ENCODE measurements at regions not wholly inside any gene's neighbourhood (a gene's known extent, or its start where the extent isn't known, plus 50 kb on each side); places are given as distances from the start of the nearest gene placed in this dataset.

DNA sequence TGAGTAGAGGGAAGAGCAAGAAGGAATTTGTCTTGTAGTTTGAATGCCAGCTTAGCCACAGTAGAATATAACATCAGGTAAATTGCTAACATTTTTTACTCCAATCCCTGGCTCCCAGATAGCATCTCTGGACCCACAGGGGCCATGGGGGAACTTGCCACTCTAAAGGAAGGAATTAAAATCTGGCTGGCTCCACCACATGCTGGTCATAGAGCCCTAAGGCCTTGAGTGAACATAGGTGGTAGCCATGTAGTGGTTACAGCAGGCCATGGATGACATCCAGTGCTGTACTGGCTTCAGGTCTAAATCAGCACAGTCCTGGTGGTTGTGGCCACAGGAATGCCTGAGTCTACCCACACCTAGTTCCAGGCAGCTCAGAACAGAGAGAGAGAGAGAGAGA lies 109.9 kb upstream of the RGMB start:
- Histone ChIP-seq H3K9ac (ENCODE audit: low read length) (no peak overlapping the region), H3K4me1 (ENCODE audit: insufficient read depth, low read length) (no peaks in the 10 kb centered on the region), H4K20me1 (ENCODE audit: insufficient read depth, low read length) (no peaks in the 10 kb centered on the region), H2AFZ (ENCODE audit: low read depth, low read length) (no peak overlapping the region), H3K79me2 (ENCODE audit: insufficient read depth, low read length) (no peaks in the 10 kb centered on the region), H3K4me2 (ENCODE audit: low read length) (no peak overlapping the region), H3K36me3 (ENCODE audit: insufficient read depth, low read length) (no peaks in the 10 kb centered on the region), H3K4me3 (ENCODE audit: insufficient read depth, low read depth, low read length) (no peak overlapping the region), H3K9me3 (ENCODE audit: insufficient read depth, low read depth, low read length) (peaks cover 6% of the 10 kb centered on the region), H3K27ac (ENCODE audit: low read depth, low read length) (no peak overlapping the region), H3K27me3 (ENCODE audit: insufficient read depth, low read length) (no peaks in the 10 kb centered on the region)
- peaks cover 1% of the 10 kb centered on the region for H3K36me3 Mint-ChIP-seq (ENCODE audit: low read depth, unreplicated experiment)
- H3K27me3 Mint-ChIP-seq (ENCODE audit: low read depth, unreplicated experiment) = no peaks in the 10 kb centered on the region
- no peak overlapping the region for H3K4me3 Mint-ChIP-seq (ENCODE audit: unreplicated experiment)
- no peak overlapping the region for H3K27ac Mint-ChIP-seq (ENCODE audit: unreplicated experiment)
- TF ChIP-seq, protein P1, sequence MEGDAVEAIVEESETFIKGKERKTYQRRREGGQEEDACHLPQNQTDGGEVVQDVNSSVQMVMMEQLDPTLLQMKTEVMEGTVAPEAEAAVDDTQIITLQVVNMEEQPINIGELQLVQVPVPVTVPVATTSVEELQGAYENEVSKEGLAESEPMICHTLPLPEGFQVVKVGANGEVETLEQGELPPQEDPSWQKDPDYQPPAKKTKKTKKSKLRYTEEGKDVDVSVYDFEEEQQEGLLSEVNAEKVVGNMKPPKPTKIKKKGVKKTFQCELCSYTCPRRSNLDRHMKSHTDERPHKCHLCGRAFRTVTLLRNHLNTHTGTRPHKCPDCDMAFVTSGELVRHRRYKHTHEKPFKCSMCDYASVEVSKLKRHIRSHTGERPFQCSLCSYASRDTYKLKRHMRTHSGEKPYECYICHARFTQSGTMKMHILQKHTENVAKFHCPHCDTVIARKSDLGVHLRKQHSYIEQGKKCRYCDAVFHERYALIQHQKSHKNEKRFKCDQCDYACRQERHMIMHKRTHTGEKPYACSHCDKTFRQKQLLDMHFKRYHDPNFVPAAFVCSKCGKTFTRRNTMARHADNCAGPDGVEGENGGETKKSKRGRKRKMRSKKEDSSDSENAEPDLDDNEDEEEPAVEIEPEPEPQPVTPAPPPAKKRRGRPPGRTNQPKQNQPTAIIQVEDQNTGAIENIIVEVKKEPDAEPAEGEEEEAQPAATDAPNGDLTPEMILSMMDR (IDR thresholded peaks at IDR 0.05; ENCODE audit: insufficient read depth, low read depth, low read length) = no peak
- no peak for TF ChIP-seq EZH2 (IDR thresholded peaks at IDR 0.05; ENCODE audit: insufficient read depth, low read length)
- peaks cover 23% of the 10 kb centered on the region for H3K9me3 Mint-ChIP-seq (ENCODE audit: unreplicated experiment)
- no peaks in the 10 kb centered on the region for H3K4me1 Mint-ChIP-seq (ENCODE audit: low read depth, unreplicated experiment)
- FAIRE-seq (no peak), DNase-seq (ENCODE audit: low read depth) (no peak)

DNA sequence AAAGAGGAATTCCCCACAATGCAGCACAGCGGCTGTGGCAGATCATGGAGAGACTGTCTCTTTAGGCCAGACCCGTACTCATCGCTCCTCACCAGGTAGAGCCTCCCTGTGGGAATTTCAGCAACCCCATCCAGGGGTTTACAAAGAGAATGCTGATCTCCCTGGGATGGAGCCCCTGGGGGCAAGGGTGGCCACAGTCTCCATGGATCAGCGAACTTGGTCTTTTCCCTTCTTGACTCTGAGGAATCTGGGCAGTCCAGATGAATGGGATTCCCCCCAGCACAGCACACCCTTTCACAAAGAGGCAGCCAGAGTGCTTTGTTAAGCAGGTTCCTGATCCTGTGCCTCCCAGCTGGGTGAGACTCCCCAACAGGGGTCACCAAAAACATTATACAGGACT lies 108.7 kb upstream of the RGMB start:
- TF ChIP-seq, protein P1 (IDR thresholded peaks at IDR 0.05; ENCODE audit: insufficient read depth, low read depth, low read length) = no peak
- TF ChIP-seq EZH2 (IDR thresholded peaks at IDR 0.05; ENCODE audit: insufficient read depth, low read length) = no peak
- H4K20me1 ChIP-seq (ENCODE audit: insufficient read depth, low read length) = no peaks in the 10 kb centered on the region
- no peak overlapping the region for H3K9ac ChIP-seq (ENCODE audit: low read length)
- FAIRE-seq (no peak), DNase-seq (ENCODE audit: low read depth) (no peak)
- H3K27ac Mint-ChIP-seq (ENCODE audit: unreplicated experiment) = no peak overlapping the region
- H3K4me3 Mint-ChIP-seq (ENCODE audit: unreplicated experiment) = no peak overlapping the region
- H3K27me3 Mint-ChIP-seq (ENCODE audit: low read depth, unreplicated experiment) = no peaks in the 10 kb centered on the region
- no peak overlapping the region for H2AFZ ChIP-seq (ENCODE audit: low read depth, low read length)
- H3K36me3 ChIP-seq (ENCODE audit: insufficient read depth, low read length) = no peaks in the 10 kb centered on the region
- H3K4me1 ChIP-seq (ENCODE audit: insufficient read depth, low read length) = no peaks in the 10 kb centered on the region
- no peaks in the 10 kb centered on the region for H3K4me1 Mint-ChIP-seq (ENCODE audit: low read depth, unreplicated experiment)
- no peak overlapping the region for H3K4me3 ChIP-seq (ENCODE audit: insufficient read depth, low read depth, low read length)
- peaks cover 23% of the 10 kb centered on the region for H3K9me3 Mint-ChIP-seq (ENCODE audit: unreplicated experiment)
- H3K9me3 ChIP-seq (ENCODE audit: insufficient read depth, low read depth, low read length) = peaks cover 6% of the 10 kb centered on the region
- H3K4me2 ChIP-seq (ENCODE audit: low read length) = no peak overlapping the region
- H3K79me2 ChIP-seq (ENCODE audit: insufficient read depth, low read length) = no peaks in the 10 kb centered on the region
- no peak overlapping the region for H3K27ac ChIP-seq (ENCODE audit: low read depth, low read length)
- H3K36me3 Mint-ChIP-seq (ENCODE audit: low read depth, unreplicated experiment) = peaks cover 1% of the 10 kb centered on the region
- no peaks in the 10 kb centered on the region for H3K27me3 ChIP-seq (ENCODE audit: insufficient read depth, low read length)

DNA sequence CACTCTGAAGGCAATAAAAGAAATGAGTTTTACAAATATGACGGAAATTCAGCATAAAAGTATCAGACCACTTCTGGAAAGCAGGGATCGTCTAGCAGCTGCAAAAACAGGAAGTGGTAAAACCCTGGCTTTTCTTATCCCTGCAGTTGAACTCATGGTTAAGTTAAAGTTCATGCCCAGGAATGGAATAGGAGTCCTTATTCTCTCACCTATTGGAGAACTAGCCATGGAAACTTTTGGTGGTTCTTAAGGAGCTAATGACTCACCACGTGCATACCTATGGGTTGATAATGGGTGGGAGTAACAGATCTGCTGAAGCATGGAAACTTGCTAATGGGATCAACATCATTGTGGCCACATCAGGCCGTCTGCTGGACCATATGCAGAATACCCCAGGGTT lies 93.5 kb upstream of the RGMB start:
- H3K27ac ChIP-seq (ENCODE audit: low read depth, low read length) = no peak overlapping the region
- no peaks in the 10 kb centered on the region for H4K20me1 ChIP-seq (ENCODE audit: insufficient read depth, low read length)
- peak overlapping the region; percentile 48 for H3K4me2 ChIP-seq (ENCODE audit: low read length)
- Mint-ChIP-seq H3K36me3 (ENCODE audit: low read depth, unreplicated experiment) (no peaks in the 10 kb centered on the region), H3K27ac (ENCODE audit: unreplicated experiment) (no peak overlapping the region), H3K9me3 (ENCODE audit: unreplicated experiment) (peaks cover 3% of the 10 kb centered on the region), H3K4me1 (ENCODE audit: low read depth, unreplicated experiment) (peaks cover 12% of the 10 kb centered on the region), H3K4me3 (ENCODE audit: unreplicated experiment) (no peak overlapping the region), H3K27me3 (ENCODE audit: low read depth, unreplicated experiment) (no peaks in the 10 kb centered on the region)
- no peak overlapping the region for H2AFZ ChIP-seq (ENCODE audit: low read depth, low read length)
- no peak overlapping the region for H3K4me3 ChIP-seq (ENCODE audit: insufficient read depth, low read depth, low read length)
- H3K27me3 ChIP-seq (ENCODE audit: insufficient read depth, low read length) = no peaks in the 10 kb centered on the region
- H3K9ac ChIP-seq (ENCODE audit: low read length) = no peak overlapping the region
- H3K9me3 ChIP-seq (ENCODE audit: insufficient read depth, low read depth, low read length) = no peaks in the 10 kb centered on the region
- no peak for TF ChIP-seq EZH2 (IDR thresholded peaks at IDR 0.05; ENCODE audit: insufficient read depth, low read length)
- TF ChIP-seq, protein P1 (IDR thresholded peaks at IDR 0.05; ENCODE audit: insufficient read depth, low read depth, low read length) = no peak
- no peaks in the 10 kb centered on the region for H3K79me2 ChIP-seq (ENCODE audit: insufficient read depth, low read length)
- DNase-seq (ENCODE audit: low read depth) (peak; percentile 96), FAIRE-seq (no peak)
- peaks cover 5% of the 10 kb centered on the region for H3K4me1 ChIP-seq (ENCODE audit: insufficient read depth, low read length)
- H3K36me3 ChIP-seq (ENCODE audit: insufficient read depth, low read length) = no peaks in the 10 kb centered on the region
